GM21528 (cell line): ENCODE measurements at regions not wholly inside any gene's neighbourhood (a gene's known extent, or its start where the extent isn't known, plus 50 kb on each side); places are given as distances from the start of the nearest gene placed in this dataset.
"Not testable (repeated sequence)": the region's sequence is repeated elsewhere in the genome, so short reads cannot be mapped to it uniquely, and the experiment has no call there.

Experiments
- ATAC-seq: cut with Tn5 transposase; IDR thresholded peaks from one replicate; pipeline ENCODE4 v1.9.1; 2021; ENCODE audit warnings: mild to moderate bottlenecking, moderate library complexity; ENCODE audit not compliant: unreplicated experiment, low FRiP score

- ATAC-seq = no peak
These were observed 87.7 kb downstream of the DCK start for GRCh38 chr4:71081192-71081591.

- no peak for ATAC-seq
These were observed 100.3 kb downstream of the DCK start for GRCh38 chr4:71093745-71094144.

- no peak for ATAC-seq
These were observed 100.8 kb downstream of the DCK start for GRCh38 chr4:71094201-71094600.

- no peak for ATAC-seq
These were observed 101.7 kb downstream of the DCK start for GRCh38 chr4:71095141-71095540.

GRCh38 chr4:71095545-71095944 lies 102.1 kb downstream of the DCK start:
- ATAC-seq = no peak

GRCh38 chr4:71107726-71108125 lies 114.3 kb downstream of the DCK start:
- no peak for ATAC-seq

- no peak for ATAC-seq
These were observed 117.0 kb downstream of the DCK start for GRCh38 chr4:71110499-71110898.

- ATAC-seq = not testable (repeated sequence)
These were observed 117.7 kb downstream of the DCK start for GRCh38 chr4:71111133-71111532.

- ATAC-seq = no peak
These were observed 119.8 kb downstream of the DCK start for GRCh38 chr4:71113294-71113693.

GRCh38 chr4:71120831-71121524 lies 127.5 kb downstream of the DCK start:
- ATAC-seq = no peak

GRCh38 chr4:71123951-71124350 lies 130.5 kb downstream of the DCK start:
- ATAC-seq = no peak

- ATAC-seq = no peak
These were observed 131.7 kb downstream of the DCK start for GRCh38 chr4:71125137-71125536.

GRCh38 chr4:71126719-71127118 lies 133.3 kb downstream of the DCK start:
- ATAC-seq = no peak

- no peak for ATAC-seq
These were observed 137.6 kb downstream of the DCK start for GRCh38 chr4:71130827-71131603.

- no peak for ATAC-seq
These were observed 139.0 kb downstream of the DCK start for GRCh38 chr4:71132486-71132885.

GRCh38 chr4:71133491-71133890 lies 140.0 kb downstream of the DCK start:
- no peak for ATAC-seq

- no peak for ATAC-seq
These were observed 142.6 kb downstream of the DCK start for GRCh38 chr4:71136071-71136470.

GRCh38 chr4:71138007-71138615 lies 144.7 kb downstream of the DCK start:
- ATAC-seq = no peak

- ATAC-seq = no peak
These were observed 147.1 kb downstream of the DCK start for GRCh38 chr4:71140563-71140962.

- ATAC-seq = no peak
These were observed 147.7 kb downstream of the DCK start for GRCh38 chr4:71141125-71141524.

- ATAC-seq = no peak
These were observed 153.8 kb downstream of the DCK start for GRCh38 chr4:71147261-71147660.

- ATAC-seq = no peak
These were observed 155.1 kb downstream of the DCK start for GRCh38 chr4:71148545-71148944.
